GM23338 (cell line): ENCODE measurements at regions not wholly inside any gene's neighbourhood (a gene's known extent, or its start where the extent isn't known, plus 50 kb on each side); places are given as distances from the start of the nearest gene placed in this dataset.

ENCODE experiments used
- ATAC-seq: fragments of 200-7000 bp; cut with Tn5 transposase; 3 replicates; pipeline ENCODE4 v1.9.1; 2020
- DNase-seq: peaks from one replicate; pipeline ENCODE4 v3.0.0-alpha.2; 2015; ENCODE audit warnings: low spot score
- H2AFZ ChIP-seq: fragments of 200-600 bp; sonication (generic); 2 replicates; pipeline ENCODE4 v1.8.0; 2016; ENCODE audit warnings: antibody characterized with exemption, mild to moderate bottlenecking, moderate library complexity
- H3F3A ChIP-seq: fragments of 200-600 bp; sonication (generic); replicated peaks from 2 replicates; pipeline ENCODE4 v1.8.0; 2017; ENCODE audit warnings: antibody characterized with exemption, mixed run types, low read depth
- H3K27ac ChIP-seq: fragments of 200-600 bp; sonication (generic); 2 replicates; pipeline ENCODE4 v1.6.1; 2016; ENCODE audit warnings: low read depth
- H3K27me3 ChIP-seq: fragments of 200-600 bp; sonication (generic); 2 replicates; pipeline ENCODE4 v1.8.0; 2016; ENCODE audit warnings: mild to moderate bottlenecking, mixed run types, moderate library complexity; ENCODE audit not compliant: insufficient read depth
- H3K36me3 ChIP-seq: fragments of 200-600 bp; sonication (generic); 2 replicates; pipeline ENCODE4 v1.8.0; 2016; ENCODE audit warnings: mild to moderate bottlenecking; ENCODE audit not compliant: insufficient read depth
- H3K4me1 ChIP-seq: fragments of 200-600 bp; sonication (generic); 2 replicates; pipeline ENCODE4 v1.8.0; 2016; ENCODE audit warnings: mild to moderate bottlenecking, moderate library complexity; ENCODE audit not compliant: insufficient read depth
- H3K4me2 ChIP-seq: fragments of 200-600 bp; sonication (generic); 2 replicates; pipeline ENCODE4 v1.7.1; 2017; ENCODE audit warnings: mixed run types
- H3K4me3 ChIP-seq: fragments of 200-600 bp; sonication (generic); 2 replicates; pipeline ENCODE4 v1.6.1; 2016; ENCODE audit warnings: mixed run types
- H3K79me2 ChIP-seq: fragments of 200-600 bp; sonication (generic); replicated peaks from 2 replicates; pipeline ENCODE4 v1.8.0; 2017; ENCODE audit warnings: mild to moderate bottlenecking; ENCODE audit not compliant: insufficient read depth
- H3K9me2 ChIP-seq: fragments of 200-600 bp; sonication (generic); 2 replicates; pipeline ENCODE4 v1.8.0; 2017; ENCODE audit not compliant: insufficient read depth
- H4K20me1 ChIP-seq: fragments of 200-600 bp; sonication (generic); replicated peaks from 2 replicates; pipeline ENCODE4 v1.8.0; 2017; ENCODE audit warnings: mild to moderate bottlenecking; ENCODE audit not compliant: insufficient read depth
- H3K27ac Mint-ChIP-seq: 2 replicates; pipeline ENCODE4 v1.8.0; 2020; ENCODE audit warnings: inconsistent platforms, mild to moderate bottlenecking, moderate library complexity, mixed read lengths
- H3K27me3 Mint-ChIP-seq: 3 replicates; pipeline ENCODE4 v1.8.0; 2022; ENCODE audit warnings: low read depth, mild to moderate bottlenecking, moderate library complexity, mixed read lengths, inconsistent platforms; ENCODE audit not compliant: insufficient read depth, poor library complexity
- H3K36me3 Mint-ChIP-seq: 3 replicates; pipeline ENCODE4 v1.8.0; 2021; ENCODE audit warnings: low read depth, mild to moderate bottlenecking, inconsistent platforms, moderate library complexity, mixed read lengths
- H3K4me1 Mint-ChIP-seq: 3 replicates; pipeline ENCODE4 v1.8.0; 2020; ENCODE audit warnings: mild to moderate bottlenecking, inconsistent platforms, mixed read lengths
- H3K4me3 Mint-ChIP-seq: 3 replicates; pipeline ENCODE4 v1.8.0; 2021; ENCODE audit warnings: moderate library complexity, mild to moderate bottlenecking, inconsistent platforms, mixed read lengths
- H3K9me3 Mint-ChIP-seq: 3 replicates; pipeline ENCODE4 v1.8.0; 2020; ENCODE audit warnings: moderate library complexity, mild to moderate bottlenecking, inconsistent platforms, mixed read lengths
- CTCF ChIP-seq, 2 experiments: fragments of 200-600 bp in 1 of 2; sonication (generic) in 1 of 2; conservative IDR thresholded peaks; 2 replicates each; pipeline versions ENCODE4 v1.5.1 to v1.6.1; 2016 to 2017; ENCODE audit warnings: antibody characterized with exemption in 2 of 2, low read depth in 2 of 2, mild to moderate bottlenecking in 2 of 2, moderate library complexity in 1 of 2
- ETS1 ChIP-seq: IDR thresholded peaks from 2 replicates; pipeline ENCODE4 v1.6.1; 2016; ENCODE audit warnings: antibody characterized with exemption
- EZH2 ChIP-seq: fragments of 200-600 bp; sonication (generic); IDR thresholded peaks from one replicate; pipeline ENCODE4 v1.8.0; 2017; ENCODE audit warnings: antibody characterized with exemption, mild to moderate bottlenecking, low read depth; ENCODE audit not compliant: unreplicated experiment
- EZH2phosphoT487 ChIP-seq: fragments of 200-600 bp; sonication (generic); IDR thresholded peaks from one replicate; pipeline ENCODE4 v1.8.1; 2018; ENCODE audit warnings: antibody characterized with exemption; ENCODE audit not compliant: unreplicated experiment
- JUNB ChIP-seq: IDR thresholded peaks from one replicate; pipeline ENCODE4 v1.6.1; 2016; ENCODE audit warnings: antibody characterized with exemption; ENCODE audit not compliant: unreplicated experiment
- NANOG ChIP-seq: IDR thresholded peaks from 2 replicates; pipeline ENCODE4 v1.6.1; 2016; ENCODE audit warnings: antibody characterized with exemption, borderline replicate concordance
- POLR2AphosphoS5 ChIP-seq: IDR thresholded peaks from 2 replicates; pipeline ENCODE4 v1.6.1; 2016; ENCODE audit warnings: antibody characterized with exemption, low read depth
- STAT1 ChIP-seq: IDR thresholded peaks from one replicate; pipeline ENCODE4 v1.6.1; 2016; ENCODE audit warnings: antibody characterized with exemption; ENCODE audit not compliant: unreplicated experiment
- ZNF331 ChIP-seq: fragments of 250-450 bp; sonication (Bioruptor Pico); IDR thresholded peaks from 2 replicates; pipeline ENCODE4 v1.5.0; 2020; ENCODE audit warnings: low read depth, mild to moderate bottlenecking, moderate library complexity
- TF ChIP-seq, protein P1 (sequence below): IDR thresholded peaks from one replicate; pipeline ENCODE4 v1.6.1; 2018; ENCODE audit warnings: antibody characterized with exemption; ENCODE audit not compliant: unreplicated experiment

- ATAC-seq = no peak
- H3K4me1 Mint-ChIP-seq = no peaks in the 10 kb centered on the region
- no peak overlapping the region for H3K4me3 Mint-ChIP-seq
- H3K27me3 Mint-ChIP-seq = no peaks in the 10 kb centered on the region
- no peak for TF ChIP-seq ZNF331 (CRISPR knock-in tag)
- no peak for TF ChIP-seq JUNB
- H3K36me3 ChIP-seq = no peaks in the 10 kb centered on the region
- H3K4me2 ChIP-seq = no peak overlapping the region
- no peak overlapping the region for H3K27ac ChIP-seq
- H3K27me3 ChIP-seq = no peaks in the 10 kb centered on the region
- H3K4me3 ChIP-seq = no peak overlapping the region
- no peaks in the 10 kb centered on the region for H3K9me2 ChIP-seq
- no peaks in the 10 kb centered on the region for H4K20me1 ChIP-seq
- no peaks in the 10 kb centered on the region for H3K79me2 ChIP-seq
- no peaks in the 10 kb centered on the region for H3K36me3 Mint-ChIP-seq
- H3F3A ChIP-seq = no peaks in the 10 kb centered on the region
- no peaks in the 10 kb centered on the region for H3K9me3 Mint-ChIP-seq
- H3K27ac Mint-ChIP-seq = peak overlapping the region; percentile 32; the same call in 1 of the 2 replicates
- no peak for DNase-seq
- H2AFZ ChIP-seq = no peak overlapping the region; the same call in 1 of the 2 replicates
- H3K4me1 ChIP-seq = no peaks in the 10 kb centered on the region
Measured at GRCh38 chr5:8924054-8924793, 621.7 kb downstream of the SEMA5A start.

DNA sequence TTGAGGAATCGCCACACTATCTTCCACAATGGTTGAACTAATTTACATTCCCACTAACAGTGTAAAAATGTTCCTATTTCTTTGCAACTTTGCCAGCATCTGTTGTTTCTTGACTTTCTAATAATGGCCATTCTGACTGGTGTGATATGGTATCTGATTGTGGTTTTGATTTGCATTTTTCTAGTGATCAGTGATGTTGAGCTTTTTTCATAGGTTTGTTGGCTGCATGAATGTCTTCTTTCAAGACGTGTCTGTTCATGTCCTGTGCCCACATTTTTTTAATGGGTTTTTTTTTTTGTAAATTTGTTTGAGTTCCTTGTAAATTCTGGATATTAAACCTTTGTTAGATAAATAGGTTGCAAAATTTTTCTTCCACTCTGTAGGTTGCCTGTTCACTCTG lies 615.9 kb downstream of the SEMA5A start:
- no peak overlapping the region for H3K27ac ChIP-seq
- ATAC-seq = no peak

DNA sequence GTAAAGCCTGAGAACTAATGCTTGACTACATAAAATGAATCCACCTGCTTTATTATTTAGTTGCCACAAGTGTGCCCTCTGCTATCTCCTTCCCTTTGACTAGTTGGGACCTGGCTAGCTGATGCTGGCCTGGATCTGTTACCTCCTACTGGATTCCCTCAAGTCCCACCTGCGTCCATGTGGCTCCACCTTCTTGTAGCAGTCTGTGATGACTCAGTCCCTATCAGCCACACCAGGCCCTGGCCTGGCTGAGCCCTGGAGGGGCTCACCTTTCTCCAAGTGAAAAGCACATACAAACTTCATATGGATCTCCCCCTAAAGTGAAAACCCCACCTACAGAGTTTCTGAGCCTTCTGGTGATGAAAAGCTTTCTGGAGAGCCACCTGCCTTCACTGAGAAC lies 611.4 kb downstream of the SEMA5A start:
- peaks cover 10% of the 10 kb centered on the region; the same call in 1 of the 2 replicates for H3K9me2 ChIP-seq
- DNase-seq = no peak
- no peaks in the 10 kb centered on the region for H3K4me1 Mint-ChIP-seq
- H3K27ac ChIP-seq = no peak overlapping the region
- no peak overlapping the region for H2AFZ ChIP-seq
- H3K27me3 ChIP-seq = no peaks in the 10 kb centered on the region
- no peaks in the 10 kb centered on the region for H3F3A ChIP-seq
- H3K9me3 Mint-ChIP-seq = peaks cover 6% of the 10 kb centered on the region; the same call in 2 of the 3 replicates
- H3K27me3 Mint-ChIP-seq = no peaks in the 10 kb centered on the region
- no peaks in the 10 kb centered on the region for H3K36me3 Mint-ChIP-seq
- no peak overlapping the region for H3K4me2 ChIP-seq
- no peaks in the 10 kb centered on the region for H3K79me2 ChIP-seq
- ATAC-seq = no peak
- H3K36me3 ChIP-seq = no peaks in the 10 kb centered on the region
- H4K20me1 ChIP-seq = no peaks in the 10 kb centered on the region
- no peaks in the 10 kb centered on the region for H3K4me1 ChIP-seq
- no peak overlapping the region for H3K27ac Mint-ChIP-seq
- H3K4me3 Mint-ChIP-seq = no peak overlapping the region
- H3K4me3 ChIP-seq = no peak overlapping the region
- TF ChIP-seq POLR2AphosphoS5 (no peak), CTCF (conservative IDR thresholded peaks at IDR 0.05; ENCODE audit: low read depth in 2 of 2) (no peak), EZH2 (no peak), STAT1 (no peak), EZH2phosphoT487 (no peak), NANOG (no peak), ETS1 (no peak)
- TF ChIP-seq, protein P1, sequence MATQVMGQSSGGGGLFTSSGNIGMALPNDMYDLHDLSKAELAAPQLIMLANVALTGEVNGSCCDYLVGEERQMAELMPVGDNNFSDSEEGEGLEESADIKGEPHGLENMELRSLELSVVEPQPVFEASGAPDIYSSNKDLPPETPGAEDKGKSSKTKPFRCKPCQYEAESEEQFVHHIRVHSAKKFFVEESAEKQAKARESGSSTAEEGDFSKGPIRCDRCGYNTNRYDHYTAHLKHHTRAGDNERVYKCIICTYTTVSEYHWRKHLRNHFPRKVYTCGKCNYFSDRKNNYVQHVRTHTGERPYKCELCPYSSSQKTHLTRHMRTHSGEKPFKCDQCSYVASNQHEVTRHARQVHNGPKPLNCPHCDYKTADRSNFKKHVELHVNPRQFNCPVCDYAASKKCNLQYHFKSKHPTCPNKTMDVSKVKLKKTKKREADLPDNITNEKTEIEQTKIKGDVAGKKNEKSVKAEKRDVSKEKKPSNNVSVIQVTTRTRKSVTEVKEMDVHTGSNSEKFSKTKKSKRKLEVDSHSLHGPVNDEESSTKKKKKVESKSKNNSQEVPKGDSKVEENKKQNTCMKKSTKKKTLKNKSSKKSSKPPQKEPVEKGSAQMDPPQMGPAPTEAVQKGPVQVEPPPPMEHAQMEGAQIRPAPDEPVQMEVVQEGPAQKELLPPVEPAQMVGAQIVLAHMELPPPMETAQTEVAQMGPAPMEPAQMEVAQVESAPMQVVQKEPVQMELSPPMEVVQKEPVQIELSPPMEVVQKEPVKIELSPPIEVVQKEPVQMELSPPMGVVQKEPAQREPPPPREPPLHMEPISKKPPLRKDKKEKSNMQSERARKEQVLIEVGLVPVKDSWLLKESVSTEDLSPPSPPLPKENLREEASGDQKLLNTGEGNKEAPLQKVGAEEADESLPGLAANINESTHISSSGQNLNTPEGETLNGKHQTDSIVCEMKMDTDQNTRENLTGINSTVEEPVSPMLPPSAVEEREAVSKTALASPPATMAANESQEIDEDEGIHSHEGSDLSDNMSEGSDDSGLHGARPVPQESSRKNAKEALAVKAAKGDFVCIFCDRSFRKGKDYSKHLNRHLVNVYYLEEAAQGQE = no peak

More for the DNA sequence above, 615.9 kb downstream of the SEMA5A start:
- Mint-ChIP-seq H3K4me1 (no peaks in the 10 kb centered on the region), H3K27ac (no peak overlapping the region), H3K4me3 (no peak overlapping the region), H3K9me3 (0 out of 3 replicates have a peak, but pooled peaks cover 4% of the 10 kb centered on the region), H3K36me3 (no peaks in the 10 kb centered on the region), H3K27me3 (no peaks in the 10 kb centered on the region)
- no peaks in the 10 kb centered on the region for H3K4me1 ChIP-seq
- H4K20me1 ChIP-seq = no peaks in the 10 kb centered on the region
- no peaks in the 10 kb centered on the region for H3K27me3 ChIP-seq
- H3K9me2 ChIP-seq = 0 out of 2 replicates have a peak, but pooled peaks cover 6% of the 10 kb centered on the region
- H3K36me3 ChIP-seq = no peaks in the 10 kb centered on the region
- H3K4me2 ChIP-seq = no peak overlapping the region
- no peak overlapping the region for H2AFZ ChIP-seq
- H3K79me2 ChIP-seq = no peaks in the 10 kb centered on the region
- H3K4me3 ChIP-seq = no peak overlapping the region
- no peak for DNase-seq
- H3F3A ChIP-seq = no peaks in the 10 kb centered on the region
- no peak for TF ChIP-seq NANOG
